ENCODE measurements at regions not wholly inside any gene's neighbourhood (a gene's known extent, or its start where the extent isn't known, plus 50 kb on each side); places are given as distances from the start of the nearest gene placed in this dataset.

DNA sequence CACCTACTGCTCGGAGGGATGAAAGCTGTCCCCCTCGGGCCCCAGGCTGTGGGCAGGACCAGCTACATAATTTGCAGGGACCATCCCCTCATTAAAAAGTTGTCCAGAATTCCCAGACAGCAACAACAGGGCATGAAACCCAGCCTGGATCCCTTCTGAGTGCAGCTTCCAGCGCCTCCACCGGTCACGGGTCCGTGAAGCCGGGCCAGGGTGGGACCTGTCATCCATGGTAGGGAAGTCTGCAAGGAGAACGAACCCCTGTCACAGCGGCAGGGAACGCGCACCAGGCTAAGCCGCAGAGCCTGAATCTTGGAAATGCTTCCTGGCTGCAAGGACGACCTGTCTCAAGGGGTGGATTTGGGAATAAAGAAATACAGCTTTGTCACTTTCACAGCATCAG is 214.2 kb downstream of the RBFOX3 start:
- H3K9me3 ChIP-seq (ENCODE audit: control insufficient read depth, low read length, poor library complexity, severe bottlenecking), result no peaks in the 10 kb centered on the region
- ATAC-seq, result no peak
- no peak overlapping the region for H3K4me3 Mint-ChIP-seq
- peaks cover 64% of the 10 kb centered on the region for H3K27me3 Mint-ChIP-seq
- H3K36me3 Mint-ChIP-seq (ENCODE audit: low read depth), result peaks cover 2% of the 10 kb centered on the region
- peaks cover 15% of the 10 kb centered on the region for H3K4me1 Mint-ChIP-seq
- no peak overlapping the region for H3K27ac Mint-ChIP-seq
- no peak for DNase-seq

DNA sequence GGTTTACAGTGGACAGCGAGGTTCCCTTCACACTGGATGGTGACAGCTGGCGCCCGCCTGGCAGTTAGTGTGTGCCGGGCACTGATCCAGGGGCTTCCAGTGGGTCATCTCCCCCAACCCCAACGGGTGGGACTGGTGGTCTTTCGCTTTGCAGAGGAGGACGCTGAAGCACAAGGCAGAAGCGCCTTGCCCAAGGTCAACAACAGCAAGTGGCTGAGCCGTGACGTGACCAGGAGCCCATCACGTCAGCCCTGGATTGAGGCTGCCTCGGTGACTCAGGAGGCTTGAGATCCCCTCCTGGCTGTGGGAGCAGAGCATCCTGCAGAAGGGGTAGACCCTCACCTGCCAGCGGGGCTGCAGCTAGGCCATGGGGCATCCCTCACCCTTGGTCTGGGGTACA is 215.3 kb downstream of the RBFOX3 start:
- Mint-ChIP-seq H3K27ac (no peak overlapping the region), H3K27me3 (peaks cover 64% of the 10 kb centered on the region), H3K4me1 (peaks cover 5% of the 10 kb centered on the region), H3K4me3 (no peak overlapping the region), H3K36me3 (ENCODE audit: low read depth) (peaks cover 2% of the 10 kb centered on the region)
- H3K9me3 ChIP-seq (ENCODE audit: control insufficient read depth, low read length, poor library complexity, severe bottlenecking), result no peaks in the 10 kb centered on the region
- no peak for DNase-seq
- ATAC-seq, result no peak

DNA sequence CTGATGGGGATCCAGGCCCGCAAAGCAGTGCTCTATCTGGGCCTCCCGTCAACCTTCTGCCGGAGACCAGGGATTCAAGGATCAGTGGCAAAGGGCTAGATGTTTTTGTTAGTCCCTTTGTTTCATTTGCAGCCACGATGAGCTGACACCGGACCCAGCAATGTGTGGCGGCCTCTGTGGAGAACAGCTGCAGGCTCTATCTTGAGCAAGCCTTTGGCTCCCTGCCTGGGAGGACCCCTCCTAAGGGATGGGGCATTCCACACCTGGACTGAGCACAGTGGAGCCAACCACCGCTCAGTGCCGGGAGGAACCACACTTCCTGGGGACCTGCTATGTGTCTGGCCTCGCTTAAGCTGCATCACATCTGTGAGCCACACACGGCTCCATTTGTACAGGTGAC is 215.8 kb downstream of the RBFOX3 start:
- no peak overlapping the region for H3K27ac Mint-ChIP-seq
- H3K9me3 ChIP-seq (ENCODE audit: control insufficient read depth, low read length, poor library complexity, severe bottlenecking), result no peaks in the 10 kb centered on the region
- peaks cover 64% of the 10 kb centered on the region for H3K27me3 Mint-ChIP-seq
- H3K4me3 Mint-ChIP-seq, result no peak overlapping the region
- DNase-seq (no peak), ATAC-seq (no peak)
- peaks cover 2% of the 10 kb centered on the region for H3K4me1 Mint-ChIP-seq
- peaks cover 2% of the 10 kb centered on the region for H3K36me3 Mint-ChIP-seq (ENCODE audit: low read depth)

DNA sequence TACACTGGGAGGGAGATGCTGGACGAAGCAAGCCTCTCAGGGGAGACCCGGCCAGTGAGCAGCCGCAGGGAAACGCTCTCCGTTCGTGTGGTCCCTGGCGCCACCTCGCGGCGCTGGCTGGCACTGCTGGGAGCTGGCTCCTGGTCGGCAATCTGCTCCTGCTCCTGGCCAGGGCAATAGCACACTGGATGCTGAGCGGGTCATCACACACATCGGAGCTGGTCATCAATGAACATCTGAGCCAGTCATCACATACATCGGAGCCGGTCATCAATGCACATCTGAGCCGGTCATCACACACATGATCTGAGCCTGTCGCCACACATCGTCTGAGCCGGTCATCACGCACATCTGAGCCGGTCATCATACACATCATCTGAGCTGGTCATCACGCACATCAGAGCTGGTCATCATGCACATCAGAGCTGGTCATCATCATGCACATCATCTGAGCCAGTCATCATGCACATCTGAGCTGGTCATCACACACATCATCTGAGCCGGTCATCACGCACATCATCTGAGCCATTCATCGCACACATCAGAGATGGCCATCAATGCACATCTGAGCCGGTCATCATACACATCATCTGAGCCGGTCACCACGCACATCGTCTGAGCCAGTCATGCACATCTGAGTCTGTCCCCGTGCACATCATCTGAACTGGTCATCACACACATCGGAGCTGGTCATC is 217.3 kb downstream of the RBFOX3 start:
- Mint-ChIP-seq H3K36me3 (ENCODE audit: low read depth) (peaks cover 2% of the 10 kb centered on the region), H3K4me1 (peaks cover 2% of the 10 kb centered on the region), H3K4me3 (no peak overlapping the region), H3K27me3 (peaks cover 71% of the 10 kb centered on the region), H3K27ac (no peak overlapping the region)
- ATAC-seq (peak; percentile 73), DNase-seq (peak; percentile 38 to 70 (median 46))
- no peaks in the 10 kb centered on the region for H3K9me3 ChIP-seq (ENCODE audit: control insufficient read depth, low read length, poor library complexity, severe bottlenecking)

DNA sequence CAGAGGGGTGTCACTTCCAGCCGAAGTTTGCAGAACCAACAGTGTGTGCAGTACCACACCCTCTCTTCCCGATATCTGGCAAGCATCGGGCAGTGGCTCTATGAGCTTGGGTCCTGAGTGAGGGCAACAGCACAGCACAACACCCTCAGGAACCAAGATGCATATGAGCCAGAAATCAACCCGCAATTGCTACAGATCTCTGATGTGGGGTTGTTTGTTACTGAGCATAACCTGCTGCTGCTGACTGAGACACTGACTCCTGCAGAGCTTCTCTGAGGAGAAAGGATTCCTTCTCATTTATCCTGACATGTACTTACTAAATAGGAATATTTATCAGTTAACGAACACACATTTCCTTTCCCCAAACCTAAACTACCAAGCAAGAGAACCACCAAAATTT is 218.3 kb downstream of the RBFOX3 start:
- peaks cover 62% of the 10 kb centered on the region for H3K27me3 Mint-ChIP-seq
- no peak for ATAC-seq
- no peaks in the 10 kb centered on the region for H3K9me3 ChIP-seq (ENCODE audit: control insufficient read depth, low read length, poor library complexity, severe bottlenecking)
- H3K27ac Mint-ChIP-seq, result no peak overlapping the region
- H3K4me1 Mint-ChIP-seq, result peaks cover 2% of the 10 kb centered on the region
- no peak overlapping the region for H3K4me3 Mint-ChIP-seq
- DNase-seq, result no peak
- peaks cover 2% of the 10 kb centered on the region for H3K36me3 Mint-ChIP-seq (ENCODE audit: low read depth)

DNA sequence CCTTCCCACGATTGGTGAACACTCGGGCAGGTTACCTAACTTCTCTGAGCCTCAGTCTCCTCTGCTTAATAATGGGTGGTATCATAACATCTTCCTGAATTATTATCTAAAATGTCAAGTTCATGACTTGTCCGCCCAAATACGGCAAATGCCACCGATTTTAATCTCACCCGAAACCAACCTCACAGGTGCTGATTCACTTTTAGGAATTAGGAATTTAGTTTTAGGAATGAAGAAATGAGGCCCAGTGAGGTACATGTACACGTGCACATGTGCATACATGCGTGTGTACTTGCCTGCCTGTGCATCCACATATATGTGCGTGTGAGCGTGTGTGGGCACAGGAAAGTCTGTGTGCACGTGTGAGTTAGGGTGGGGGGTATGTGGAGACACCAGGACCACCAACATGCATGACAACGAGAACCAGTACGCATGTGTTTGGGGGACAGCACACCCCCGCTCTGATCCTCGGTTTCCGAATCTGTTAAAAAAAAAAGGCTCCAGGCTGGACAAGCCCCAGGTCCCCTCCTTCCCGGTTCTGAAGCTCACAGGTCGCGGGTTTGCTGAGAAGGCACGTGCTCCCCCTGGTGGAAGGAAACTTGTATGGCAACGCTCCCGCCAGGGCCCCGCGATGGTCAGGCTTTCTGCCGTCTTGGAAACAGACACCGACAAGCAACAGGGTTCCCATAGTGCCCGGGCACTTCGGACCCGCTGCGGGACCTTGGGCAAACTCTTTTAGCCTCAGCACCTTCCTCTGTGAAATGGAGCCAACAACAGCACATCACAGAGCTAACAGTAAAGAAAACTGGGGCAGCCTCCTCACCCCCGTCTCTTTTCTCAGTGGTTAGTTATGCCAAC is 219.2 kb downstream of the RBFOX3 start:
- DNase-seq (peak; percentile 32 to 62 (median 48)), ATAC-seq (peak; percentile 67)
- Mint-ChIP-seq H3K4me1 (peaks cover 2% of the 10 kb centered on the region), H3K4me3 (no peak overlapping the region), H3K27me3 (peaks cover 59% of the 10 kb centered on the region), H3K36me3 (ENCODE audit: low read depth) (peaks cover 2% of the 10 kb centered on the region), H3K27ac (no peak overlapping the region)
- H3K9me3 ChIP-seq (ENCODE audit: control insufficient read depth, low read length, poor library complexity, severe bottlenecking), result no peaks in the 10 kb centered on the region

DNA sequence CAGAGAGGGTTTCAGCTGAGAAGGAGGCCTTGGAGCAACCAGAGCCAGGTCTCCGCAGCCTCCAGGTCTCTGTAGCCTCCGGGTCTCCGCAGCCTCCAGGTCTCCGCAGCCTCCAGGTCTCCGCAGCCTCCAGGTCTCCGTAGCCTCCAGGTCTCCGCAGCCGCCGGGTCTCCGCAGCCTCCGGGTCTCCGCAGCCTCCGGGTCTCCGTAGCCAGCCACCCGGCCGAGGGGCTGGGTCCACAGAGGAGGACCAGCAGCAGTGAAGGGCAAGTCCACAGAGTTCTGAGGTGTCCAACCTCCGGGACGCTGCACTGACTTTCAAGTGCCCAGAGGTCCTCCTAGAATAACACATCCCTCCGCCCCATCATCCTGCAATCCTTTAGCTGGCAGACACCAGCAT is 221.0 kb downstream of the RBFOX3 start:
- peaks cover 59% of the 10 kb centered on the region for H3K27me3 Mint-ChIP-seq
- no peak for ATAC-seq
- no peak for DNase-seq
- H3K36me3 Mint-ChIP-seq (ENCODE audit: low read depth), result peaks cover 2% of the 10 kb centered on the region
- no peak overlapping the region for H3K4me3 Mint-ChIP-seq
- H3K9me3 ChIP-seq (ENCODE audit: control insufficient read depth, low read length, poor library complexity, severe bottlenecking), result no peaks in the 10 kb centered on the region
- peaks cover 2% of the 10 kb centered on the region for H3K4me1 Mint-ChIP-seq
- H3K27ac Mint-ChIP-seq, result no peak overlapping the region

DNA sequence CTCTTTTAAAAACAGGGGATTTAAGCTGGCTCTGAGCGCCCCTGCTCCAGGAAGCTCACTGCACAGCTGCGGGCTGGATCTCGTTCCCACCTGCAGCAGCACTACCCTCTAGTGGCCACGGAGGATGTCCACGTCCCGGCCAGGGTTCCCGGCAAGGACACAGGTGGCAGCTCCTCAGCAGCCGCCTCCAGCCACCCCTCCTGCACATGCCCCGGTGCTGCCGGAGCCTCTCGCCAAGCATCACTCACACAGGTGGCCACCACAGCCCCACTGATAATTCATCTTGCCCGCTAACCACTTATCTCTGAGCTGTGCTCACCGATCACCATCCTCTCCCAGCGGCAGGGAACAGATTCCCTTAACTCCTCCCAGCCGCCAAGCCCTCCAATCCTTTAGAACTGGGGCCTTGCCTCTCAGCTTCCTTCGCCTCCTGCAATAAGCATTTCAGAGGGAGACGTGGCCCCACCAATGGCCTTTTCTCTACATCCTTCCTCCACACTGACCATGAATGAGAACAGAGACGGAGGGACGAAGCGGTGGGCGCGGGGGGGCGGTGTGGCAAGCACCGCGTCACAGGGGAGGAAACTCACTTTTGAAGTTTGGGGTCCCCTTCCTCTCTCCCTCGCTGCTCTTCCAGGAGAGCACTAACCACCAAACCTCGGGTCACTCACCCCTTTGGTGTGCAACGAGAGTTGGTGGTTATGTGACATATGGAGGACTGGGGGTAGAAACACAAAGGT is 222.1 kb downstream of the RBFOX3 start:
- Mint-ChIP-seq H3K36me3 (ENCODE audit: low read depth) (no peaks in the 10 kb centered on the region), H3K4me3 (no peak overlapping the region), H3K27ac (no peak overlapping the region), H3K4me1 (peaks cover 2% of the 10 kb centered on the region), H3K27me3 (peaks cover 47% of the 10 kb centered on the region)
- H3K9me3 ChIP-seq (ENCODE audit: control insufficient read depth, low read length, poor library complexity, severe bottlenecking), result no peaks in the 10 kb centered on the region
- ATAC-seq, result no peak
- no peak for DNase-seq

DNA sequence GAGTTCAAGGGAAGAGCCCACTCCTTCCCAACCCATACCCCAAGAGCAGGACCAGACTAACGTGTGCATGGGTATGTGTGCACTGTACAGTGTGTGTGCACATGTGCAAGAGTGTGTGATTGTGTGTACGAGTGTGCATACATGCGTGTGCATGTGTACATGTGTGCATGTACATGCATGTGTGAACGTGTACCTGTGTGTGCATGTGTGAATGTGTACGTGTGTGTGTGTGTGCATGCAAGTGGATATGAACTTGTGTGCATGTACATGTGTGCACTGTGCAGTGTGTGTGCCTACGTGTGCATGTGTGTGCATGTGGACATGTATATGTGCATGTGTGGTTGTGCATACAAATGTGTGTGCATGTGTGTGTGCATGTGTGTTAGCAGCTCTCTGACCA is 223.1 kb downstream of the RBFOX3 start:
- Mint-ChIP-seq H3K4me3 (no peak overlapping the region), H3K27me3 (peaks cover 38% of the 10 kb centered on the region), H3K36me3 (ENCODE audit: low read depth) (no peaks in the 10 kb centered on the region), H3K4me1 (peaks cover under 1% of the 10 kb centered on the region), H3K27ac (no peak overlapping the region)
- ATAC-seq (no peak), DNase-seq (no peak)
- no peaks in the 10 kb centered on the region for H3K9me3 ChIP-seq (ENCODE audit: control insufficient read depth, low read length, poor library complexity, severe bottlenecking)

DNA sequence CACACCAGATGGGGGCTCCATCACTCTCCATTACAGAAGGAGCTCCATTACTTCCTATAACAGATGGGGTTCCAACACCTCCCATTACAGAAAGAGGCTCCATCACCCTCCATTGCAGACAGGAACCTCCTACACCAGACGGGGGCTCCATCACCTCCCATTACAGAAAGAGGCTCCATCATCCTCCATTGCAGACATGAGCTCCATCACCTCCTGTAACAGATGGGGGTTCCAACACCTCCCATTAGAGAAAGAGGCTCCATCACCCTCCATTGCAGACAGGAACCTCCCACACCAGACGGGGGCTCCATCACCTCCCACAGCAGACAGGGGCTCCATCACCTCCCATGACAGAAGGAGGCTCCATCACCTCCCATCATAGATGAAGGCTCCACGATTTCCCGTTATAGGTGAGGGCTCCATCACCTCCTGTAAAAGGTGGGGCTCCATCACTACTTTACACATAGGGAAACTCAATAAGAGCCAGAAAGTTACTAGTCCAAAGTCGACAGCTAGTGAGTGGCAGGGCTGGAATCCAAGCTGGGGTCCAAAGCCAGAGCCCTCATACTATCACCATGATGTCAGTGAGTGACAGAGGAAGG is 224.8 kb downstream of the RBFOX3 start:
- Mint-ChIP-seq H3K4me3 (no peak overlapping the region), H3K27ac (no peak overlapping the region), H3K27me3 (peaks cover 28% of the 10 kb centered on the region), H3K36me3 (ENCODE audit: low read depth) (no peaks in the 10 kb centered on the region), H3K4me1 (no peaks in the 10 kb centered on the region)
- DNase-seq (no peak), ATAC-seq (no peak)
- H3K9me3 ChIP-seq (ENCODE audit: control insufficient read depth, low read length, poor library complexity, severe bottlenecking), result no peaks in the 10 kb centered on the region

DNA sequence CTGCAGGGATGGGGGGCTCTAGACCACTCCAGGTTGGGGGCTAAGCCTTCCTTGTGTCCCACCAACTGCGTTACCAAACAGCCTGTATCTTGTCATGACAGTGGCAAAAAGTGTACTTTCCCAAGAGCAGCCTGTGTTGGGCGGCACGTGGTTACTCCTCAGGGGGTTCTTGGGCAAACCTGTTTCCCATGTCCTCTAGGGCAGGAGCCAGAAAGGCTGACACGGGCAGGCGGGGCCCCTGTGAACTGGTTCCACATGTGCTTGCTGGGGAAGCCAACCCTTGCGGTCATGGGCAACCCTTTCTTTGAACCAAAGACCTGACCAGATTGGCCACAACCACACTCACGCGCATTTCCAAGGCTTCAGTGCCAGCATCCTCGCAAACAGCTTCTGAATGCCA is 228.5 kb downstream of the RBFOX3 start:
- DNase-seq, result no peak
- H3K4me1 Mint-ChIP-seq, result no peaks in the 10 kb centered on the region
- peaks cover 44% of the 10 kb centered on the region for H3K27me3 Mint-ChIP-seq
- no peak overlapping the region for H3K4me3 Mint-ChIP-seq
- H3K9me3 ChIP-seq (ENCODE audit: control insufficient read depth, low read length, poor library complexity, severe bottlenecking), result no peaks in the 10 kb centered on the region
- H3K36me3 Mint-ChIP-seq (ENCODE audit: low read depth), result no peaks in the 10 kb centered on the region
- no peak overlapping the region for H3K27ac Mint-ChIP-seq
- ATAC-seq, result no peak

DNA sequence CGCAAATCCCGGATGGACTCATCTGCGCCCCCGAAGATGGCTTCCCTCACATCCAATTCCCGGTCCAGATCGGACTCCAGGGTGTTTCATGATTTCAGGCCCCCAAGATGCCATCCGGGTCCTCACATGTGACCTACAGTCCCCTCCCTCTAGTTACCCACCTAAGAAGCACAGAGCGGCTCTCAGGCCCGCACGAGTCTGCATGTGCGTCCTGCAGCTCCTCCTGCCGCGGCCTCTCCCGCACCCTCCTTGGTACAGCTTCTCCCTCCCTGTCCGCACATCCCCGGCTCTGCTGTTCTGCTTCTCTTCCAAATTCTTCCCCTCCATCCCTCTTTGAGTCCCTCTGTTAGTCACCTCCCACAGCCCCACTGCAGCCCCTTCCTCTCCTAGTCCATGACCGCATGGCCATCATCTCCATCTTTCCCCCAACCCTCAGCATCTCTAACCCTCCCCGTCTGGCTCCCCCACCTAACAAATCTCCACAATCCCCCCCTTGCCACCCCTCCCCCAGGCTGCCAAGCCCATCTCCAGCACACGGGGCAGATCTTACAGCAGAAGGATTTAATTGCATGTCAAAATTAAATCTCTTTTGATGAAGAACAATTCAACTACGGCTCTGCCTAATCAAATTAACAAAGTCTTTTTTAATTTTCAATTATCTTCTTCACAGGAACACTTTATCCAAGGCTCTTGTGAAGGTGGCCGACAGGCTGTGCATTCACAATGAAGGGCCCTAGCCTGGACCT is 231.0 kb downstream of the RBFOX3 start:
- no peak for ATAC-seq
- peaks cover 68% of the 10 kb centered on the region for H3K27me3 Mint-ChIP-seq

More for the DNA sequence above, 231.0 kb downstream of the RBFOX3 start:
- H3K27ac Mint-ChIP-seq, result peak overlapping the region; percentile 37
- H3K4me3 Mint-ChIP-seq, result no peak overlapping the region
- no peak for DNase-seq
- H3K4me1 Mint-ChIP-seq, result peaks cover 3% of the 10 kb centered on the region
- H3K36me3 Mint-ChIP-seq (ENCODE audit: low read depth), result peaks cover 3% of the 10 kb centered on the region
- no peaks in the 10 kb centered on the region for H3K9me3 ChIP-seq (ENCODE audit: control insufficient read depth, low read length, poor library complexity, severe bottlenecking)

Data from T-helper 17 cell (primary cell).